GM12865 (cell line): ENCODE measurements at regions not wholly inside any gene's neighbourhood (a gene's known extent, or its start where the extent isn't known, plus 50 kb on each side); places are given as distances from the start of the nearest gene placed in this dataset.

Experiments used
- DNase-seq: peaks from one replicate; pipeline ENCODE4 v3.0.0; 2010; ENCODE audit warnings: low read depth
- H3K4me3 ChIP-seq: 2 replicates; pipeline ENCODE4 v1.5.1; 2011; ENCODE audit warnings: mild to moderate bottlenecking, low read depth, low read length, control low read depth
- TF ChIP-seq, protein P1 (sequence below): IDR thresholded peaks from 2 replicates; pipeline ENCODE4 v1.5.1; 2011; ENCODE audit warnings: low read length, control low read depth, low read depth, inconsistent platforms; ENCODE audit not compliant: insufficient read depth; ENCODE audit errors: missing control alignments

- TF ChIP-seq, protein P1, sequence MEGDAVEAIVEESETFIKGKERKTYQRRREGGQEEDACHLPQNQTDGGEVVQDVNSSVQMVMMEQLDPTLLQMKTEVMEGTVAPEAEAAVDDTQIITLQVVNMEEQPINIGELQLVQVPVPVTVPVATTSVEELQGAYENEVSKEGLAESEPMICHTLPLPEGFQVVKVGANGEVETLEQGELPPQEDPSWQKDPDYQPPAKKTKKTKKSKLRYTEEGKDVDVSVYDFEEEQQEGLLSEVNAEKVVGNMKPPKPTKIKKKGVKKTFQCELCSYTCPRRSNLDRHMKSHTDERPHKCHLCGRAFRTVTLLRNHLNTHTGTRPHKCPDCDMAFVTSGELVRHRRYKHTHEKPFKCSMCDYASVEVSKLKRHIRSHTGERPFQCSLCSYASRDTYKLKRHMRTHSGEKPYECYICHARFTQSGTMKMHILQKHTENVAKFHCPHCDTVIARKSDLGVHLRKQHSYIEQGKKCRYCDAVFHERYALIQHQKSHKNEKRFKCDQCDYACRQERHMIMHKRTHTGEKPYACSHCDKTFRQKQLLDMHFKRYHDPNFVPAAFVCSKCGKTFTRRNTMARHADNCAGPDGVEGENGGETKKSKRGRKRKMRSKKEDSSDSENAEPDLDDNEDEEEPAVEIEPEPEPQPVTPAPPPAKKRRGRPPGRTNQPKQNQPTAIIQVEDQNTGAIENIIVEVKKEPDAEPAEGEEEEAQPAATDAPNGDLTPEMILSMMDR = no peak
Measured at GRCh38 chr4:19346636-19347035, 905.1 kb upstream of the SLIT2 start.

DNA sequence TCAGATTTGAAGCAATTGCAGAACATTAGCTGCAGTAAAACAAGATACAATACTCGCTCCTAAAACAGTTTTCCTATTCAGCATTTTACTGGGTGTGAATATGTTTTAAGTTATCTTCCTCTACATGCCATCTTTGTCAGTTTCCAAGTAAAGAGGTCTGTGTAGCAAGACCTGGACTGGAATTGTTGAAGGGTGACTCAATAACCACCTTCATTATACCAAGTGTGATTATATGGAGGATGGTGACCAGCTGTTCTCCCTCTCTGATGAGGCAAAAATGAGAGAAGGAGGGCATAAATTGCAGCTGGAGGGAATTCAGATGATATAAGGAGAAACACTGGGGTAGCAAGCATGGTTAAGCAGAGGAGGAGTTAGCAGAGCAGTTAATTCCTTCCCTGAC, 922.1 kb upstream of the SLIT2 start:
- DNase-seq = no peak
- no peak overlapping the region for H3K4me3 ChIP-seq
- TF ChIP-seq, protein P1 = no peak

More at GRCh38 chr4:19346636-19347035, 905.1 kb upstream of the SLIT2 start:
- DNase-seq = no peak
- H3K4me3 ChIP-seq = no peak overlapping the region

- no peak overlapping the region for H3K4me3 ChIP-seq
- no peak for DNase-seq
- TF ChIP-seq, protein P1 = no peak
Measured at GRCh38 chr4:19329077-19329476, 922.6 kb upstream of the SLIT2 start.

GRCh38 chr4:19327364-19327763, 924.3 kb upstream of the SLIT2 start:
- TF ChIP-seq, protein P1 = no peak
- H3K4me3 ChIP-seq = no peak overlapping the region
- DNase-seq = no peak

DNA sequence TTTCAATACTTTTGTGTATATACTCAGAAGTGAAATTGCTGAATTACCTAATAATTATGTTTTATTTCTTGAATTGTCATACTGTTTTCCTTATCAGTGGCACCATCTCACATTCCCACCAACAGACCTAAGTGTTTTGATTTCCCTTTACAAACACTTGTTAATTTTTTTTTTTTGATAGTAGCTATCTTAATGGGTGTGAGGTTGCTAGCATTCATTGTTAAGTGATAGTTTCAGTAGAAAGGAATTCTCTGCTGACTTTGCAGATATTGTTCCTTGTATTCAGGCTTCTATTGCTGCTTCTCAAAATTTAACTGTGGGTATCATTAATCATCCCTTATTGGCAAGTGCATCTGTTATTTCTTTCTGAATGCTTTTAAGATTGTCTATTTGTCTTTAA, 927.5 kb upstream of the SLIT2 start:
- H3K4me3 ChIP-seq = no peak overlapping the region
- TF ChIP-seq, protein P1 = no peak
- DNase-seq = no peak

DNA sequence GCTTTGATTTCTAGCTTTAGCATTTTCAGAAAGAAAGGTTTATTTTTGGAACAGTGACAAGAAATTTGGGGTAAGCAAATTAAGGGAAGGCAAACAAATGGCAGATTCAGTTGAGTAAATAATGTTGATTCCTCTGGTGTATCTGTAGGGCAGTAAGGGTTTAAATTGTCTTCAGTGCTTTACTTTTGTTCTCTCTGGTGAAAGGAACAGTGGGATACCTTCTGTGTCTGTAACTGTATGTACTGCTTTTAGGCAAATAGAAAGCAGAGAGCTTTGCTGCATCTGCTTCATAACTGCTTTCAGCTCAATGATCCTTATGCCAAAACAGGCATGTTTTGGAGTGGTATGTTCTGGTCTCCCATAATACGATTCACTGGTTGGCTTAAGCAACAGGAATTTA, 932.1 kb upstream of the SLIT2 start:
- TF ChIP-seq, protein P1 = no peak
- H3K4me3 ChIP-seq = no peak overlapping the region
- no peak for DNase-seq

DNA sequence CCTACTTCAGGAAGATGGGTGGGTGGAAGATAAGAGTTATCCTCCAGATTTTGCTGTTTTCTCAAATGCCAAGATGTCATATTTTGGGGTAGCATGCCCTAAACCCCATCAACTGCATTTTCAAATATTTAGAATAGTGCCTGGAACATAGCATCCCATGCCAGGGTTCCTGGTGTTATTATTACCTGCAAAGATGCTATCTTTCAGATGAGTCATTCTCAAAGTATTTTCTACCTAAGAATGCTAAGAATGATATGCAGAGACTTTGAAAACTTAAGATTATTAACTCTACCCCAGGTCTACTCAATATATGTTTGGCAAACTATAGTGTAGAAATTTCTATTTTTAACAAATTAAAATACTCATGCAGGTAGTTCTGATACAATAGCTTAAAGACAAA, 934.3 kb upstream of the SLIT2 start:
- no peak overlapping the region for H3K4me3 ChIP-seq
- TF ChIP-seq, protein P1 = no peak
- DNase-seq = no peak
